Hematopoietic multipotent progenitor cell treated with erythropoietin and hydrocortisone succinate and interleukin-3 and kit ligand, for 6 days (in vitro differentiated cells): ENCODE measurements at regions not wholly inside any gene's neighbourhood (a gene's known extent, or its start where the extent isn't known, plus 50 kb on each side); places are given as distances from the start of the nearest gene placed in this dataset.

Experiments used
- DNase-seq: peaks from one replicate; pipeline ENCODE4 v3.0.0-alpha.2; 2015

GRCh38 chr9:25613709-25614108 lies 64.5 kb downstream of the TUSC1 start:
- no peak for DNase-seq

GRCh38 chr9:25603106-25603505 lies 75.1 kb downstream of the TUSC1 start:
- DNase-seq, result no peak

- DNase-seq, result no peak
Measured at GRCh38 chr9:25602400-25603044, 75.7 kb downstream of the TUSC1 start.

GRCh38 chr9:25600501-25600900 lies 77.7 kb downstream of the TUSC1 start:
- DNase-seq, result no peak

- DNase-seq, result no peak
Measured at GRCh38 chr9:25584611-25585010, 93.6 kb downstream of the TUSC1 start.

- DNase-seq, result no peak
Measured at GRCh38 chr9:25573281-25573680, 105.0 kb downstream of the TUSC1 start.

- no peak for DNase-seq
Measured at GRCh38 chr9:25571491-25571890, 106.8 kb downstream of the TUSC1 start.

- no peak for DNase-seq
Measured at GRCh38 chr9:25570802-25571201, 107.4 kb downstream of the TUSC1 start.

GRCh38 chr9:25562101-25562500 lies 116.1 kb downstream of the TUSC1 start:
- no peak for DNase-seq

- DNase-seq, result no peak
Measured at GRCh38 chr9:25557645-25558300, 120.5 kb downstream of the TUSC1 start.

- no peak for DNase-seq
Measured at GRCh38 chr9:25556540-25556939, 121.7 kb downstream of the TUSC1 start.

- DNase-seq, result no peak
Measured at GRCh38 chr9:25548847-25549246, 129.4 kb downstream of the TUSC1 start.

GRCh38 chr9:25543806-25544205 lies 134.4 kb downstream of the TUSC1 start:
- DNase-seq, result no peak

- DNase-seq, result no peak
Measured at GRCh38 chr9:25542319-25542718, 135.9 kb downstream of the TUSC1 start.

GRCh38 chr9:25537808-25538207 lies 140.4 kb downstream of the TUSC1 start:
- DNase-seq, result no peak

- DNase-seq, result no peak
Measured at GRCh38 chr9:25519286-25519685, 159.0 kb downstream of the TUSC1 start.

- DNase-seq, result no peak
Measured at GRCh38 chr9:25517701-25518100, 160.5 kb downstream of the TUSC1 start.

GRCh38 chr9:25513509-25514033 lies 164.7 kb downstream of the TUSC1 start:
- no peak for DNase-seq

GRCh38 chr9:25505644-25506043 lies 172.6 kb downstream of the TUSC1 start:
- DNase-seq, result no peak

- no peak for DNase-seq
Measured at GRCh38 chr9:25481372-25481771, 196.9 kb downstream of the TUSC1 start.

- DNase-seq, result no peak
Measured at GRCh38 chr9:25480696-25481095, 197.5 kb downstream of the TUSC1 start.

- DNase-seq, result no peak
Measured at GRCh38 chr9:25472681-25473080, 205.6 kb downstream of the TUSC1 start.

GRCh38 chr9:25472085-25472607 lies 206.1 kb downstream of the TUSC1 start:
- DNase-seq, result no peak

GRCh38 chr9:25461416-25461815 lies 216.8 kb downstream of the TUSC1 start:
- DNase-seq, result no peak
